ENCODE measurements at regions not wholly inside any gene's neighbourhood (a gene's known extent, or its start where the extent isn't known, plus 50 kb on each side); places are given as distances from the start of the nearest gene placed in this dataset.
"Not testable (repeated sequence)": the region's sequence is repeated elsewhere in the genome, so short reads cannot be mapped to it uniquely, and the experiment has no call there.

GRCh38 chr5:9775339-9775738 is 145.2 kb upstream of the TAS2R1 start:
- ChIA-PET CTCF (no interaction called here), POLR2A (ENCODE audit: low non-redundant PET) (no interaction called here)
- DNase-seq (ENCODE audit: low spot score), result no peak
- no peak overlapping the region for H3K27ac ChIP-seq
- TF ChIP-seq, protein P1, sequence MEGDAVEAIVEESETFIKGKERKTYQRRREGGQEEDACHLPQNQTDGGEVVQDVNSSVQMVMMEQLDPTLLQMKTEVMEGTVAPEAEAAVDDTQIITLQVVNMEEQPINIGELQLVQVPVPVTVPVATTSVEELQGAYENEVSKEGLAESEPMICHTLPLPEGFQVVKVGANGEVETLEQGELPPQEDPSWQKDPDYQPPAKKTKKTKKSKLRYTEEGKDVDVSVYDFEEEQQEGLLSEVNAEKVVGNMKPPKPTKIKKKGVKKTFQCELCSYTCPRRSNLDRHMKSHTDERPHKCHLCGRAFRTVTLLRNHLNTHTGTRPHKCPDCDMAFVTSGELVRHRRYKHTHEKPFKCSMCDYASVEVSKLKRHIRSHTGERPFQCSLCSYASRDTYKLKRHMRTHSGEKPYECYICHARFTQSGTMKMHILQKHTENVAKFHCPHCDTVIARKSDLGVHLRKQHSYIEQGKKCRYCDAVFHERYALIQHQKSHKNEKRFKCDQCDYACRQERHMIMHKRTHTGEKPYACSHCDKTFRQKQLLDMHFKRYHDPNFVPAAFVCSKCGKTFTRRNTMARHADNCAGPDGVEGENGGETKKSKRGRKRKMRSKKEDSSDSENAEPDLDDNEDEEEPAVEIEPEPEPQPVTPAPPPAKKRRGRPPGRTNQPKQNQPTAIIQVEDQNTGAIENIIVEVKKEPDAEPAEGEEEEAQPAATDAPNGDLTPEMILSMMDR (conservative IDR thresholded peaks at IDR 0.05; ENCODE audit: low read depth), result no peak

DNA sequence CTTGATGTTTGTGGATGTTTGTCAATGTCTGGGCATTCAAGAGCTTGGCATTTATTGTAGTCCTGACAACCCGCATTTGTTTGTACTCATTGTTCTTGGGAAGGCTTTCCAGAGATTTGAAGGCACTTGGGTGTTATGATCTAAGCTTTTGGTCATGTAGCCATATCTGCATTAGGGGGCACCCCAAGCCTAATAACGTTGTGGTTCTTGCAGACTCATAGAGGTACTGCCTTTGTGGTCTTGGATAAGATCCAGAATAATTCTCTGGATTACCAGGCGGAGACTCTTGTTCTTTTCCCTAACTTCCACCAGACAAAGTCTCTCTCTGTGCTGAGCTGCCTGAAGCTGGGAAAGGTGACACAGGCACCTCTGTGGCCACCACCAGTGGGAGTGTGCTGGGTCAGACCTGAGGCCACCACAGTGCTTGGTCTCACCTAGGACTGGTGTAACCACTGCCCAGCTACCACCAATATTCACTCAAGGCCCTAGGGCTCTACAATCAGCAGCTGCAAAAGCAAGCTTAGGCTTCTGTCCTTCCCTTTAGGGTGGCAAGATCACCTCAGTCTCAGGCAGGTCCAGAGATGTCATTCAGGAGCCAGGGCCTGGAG is 144.4 kb upstream of the TAS2R1 start:
- CTCF ChIA-PET, result interaction anchor here (0.7 kb wide), 1 partner anchor 191 kb away, joined by 3 read pairs; no protein-coding TSS in a partner anchor

DNA sequence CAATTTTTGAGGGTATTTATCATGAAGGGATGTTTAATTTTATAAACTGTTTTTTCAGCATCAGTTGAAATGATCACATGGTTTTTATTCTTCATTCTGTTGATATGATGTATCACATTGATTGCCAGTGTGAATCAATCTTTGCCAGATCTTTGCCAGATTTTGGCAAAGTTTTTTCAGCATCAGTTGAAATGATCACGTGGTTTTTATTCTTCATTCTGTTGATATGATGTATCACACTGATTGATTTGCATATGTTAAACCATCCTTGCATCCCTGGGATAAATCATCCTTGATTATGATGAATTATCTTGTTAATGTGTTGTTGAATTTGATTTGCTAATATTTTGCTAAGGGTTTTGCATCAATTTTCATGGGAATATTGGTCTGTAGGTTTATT is 140.9 kb upstream of the TAS2R1 start:
- POLR2A ChIA-PET (ENCODE audit: low non-redundant PET), result no interaction called here
- CTCF ChIA-PET, result no interaction called here
- TF ChIP-seq, protein P1 (conservative IDR thresholded peaks at IDR 0.05; ENCODE audit: low read depth), result no peak
- H3K27ac ChIP-seq, result no peak overlapping the region
- no peak for DNase-seq (ENCODE audit: low spot score)

More for the DNA sequence above, 144.4 kb upstream of the TAS2R1 start:
- TF ChIP-seq, protein P1 (conservative IDR thresholded peaks at IDR 0.05; ENCODE audit: low read depth), result no peak
- no peak overlapping the region for H3K27ac ChIP-seq
- no peak for DNase-seq (ENCODE audit: low spot score)
- POLR2A ChIA-PET (ENCODE audit: low non-redundant PET), result no interaction called here

DNA sequence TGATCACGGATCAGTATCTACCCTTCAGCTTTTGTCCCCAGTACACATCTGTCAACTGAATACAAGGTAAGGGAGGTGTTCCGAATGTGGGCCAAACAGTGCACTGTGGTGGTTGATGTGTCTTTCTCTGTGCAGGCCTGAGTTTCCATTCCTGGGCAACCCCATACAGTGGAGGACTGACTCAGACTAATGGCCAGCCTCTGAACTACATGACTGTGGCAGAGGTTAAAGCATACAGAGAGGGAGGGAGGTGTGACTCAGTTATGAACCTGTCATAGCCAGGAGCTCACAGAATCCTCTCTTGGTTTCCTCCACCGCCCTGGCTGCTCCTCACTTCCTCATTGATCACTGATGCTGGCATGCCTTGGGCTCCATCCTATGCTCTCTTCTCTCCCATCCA is 136.4 kb upstream of the TAS2R1 start:
- POLR2A ChIA-PET (ENCODE audit: low non-redundant PET), result no interaction called here
- TF ChIP-seq, protein P1 (conservative IDR thresholded peaks at IDR 0.05; ENCODE audit: low read depth), result no peak
- H3K27ac ChIP-seq, result no peak overlapping the region
- DNase-seq (ENCODE audit: low spot score), result peak; percentile 8
- CTCF ChIA-PET, result no interaction called here

DNA sequence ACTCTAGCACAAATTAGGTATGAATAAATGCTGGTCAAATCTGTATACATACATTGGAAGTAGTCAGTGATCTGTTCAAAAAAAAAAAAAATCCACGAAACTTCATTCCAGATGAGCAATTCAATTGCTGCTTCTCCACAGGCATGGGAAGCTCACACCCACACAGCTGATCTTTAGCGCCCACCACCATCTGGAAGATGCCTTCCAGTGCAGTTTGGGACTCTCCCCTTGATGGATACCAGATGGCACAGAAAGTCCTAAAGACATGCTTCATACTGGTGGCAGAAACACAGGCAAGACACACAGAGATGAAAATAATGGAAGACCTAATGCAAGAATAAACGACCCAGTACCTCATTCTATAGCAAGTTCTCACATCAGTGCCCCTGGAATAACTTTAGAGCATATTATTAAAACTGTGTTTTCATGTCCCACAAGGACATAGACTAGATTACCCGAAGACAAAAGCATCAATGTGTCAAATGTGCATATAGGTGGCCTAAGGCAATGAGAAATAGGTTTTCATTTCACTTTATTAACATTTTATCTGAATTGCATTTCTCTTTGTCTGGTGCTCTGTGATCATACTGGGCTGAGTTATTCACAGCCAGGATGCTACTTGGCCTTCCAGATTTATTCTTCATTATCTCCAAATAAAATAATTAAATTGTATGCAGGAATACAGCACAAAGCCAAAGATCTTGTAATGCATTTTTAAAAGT is 135.4 kb upstream of the TAS2R1 start:
- ChIA-PET POLR2A (ENCODE audit: low non-redundant PET) (no interaction called here), CTCF (no interaction called here)
- TF ChIP-seq, protein P1 (conservative IDR thresholded peaks at IDR 0.05; ENCODE audit: low read depth), result no peak
- H3K27ac ChIP-seq, result no peak overlapping the region
- DNase-seq (ENCODE audit: low spot score), result no peak

- CTCF ChIA-PET, result interaction anchor here (0.7 kb wide), 1 partner anchor 1643 kb away, joined by 3 read pairs; no protein-coding TSS in a partner anchor
- no peak for DNase-seq (ENCODE audit: low spot score)
- POLR2A ChIA-PET (ENCODE audit: low non-redundant PET), result no interaction called here
- TF ChIP-seq, protein P1 (conservative IDR thresholded peaks at IDR 0.05; ENCODE audit: low read depth), result no peak
- no peak overlapping the region for H3K27ac ChIP-seq
Observed at GRCh38 chr5:9761706-9762105, 131.6 kb upstream of the TAS2R1 start.

- DNase-seq (ENCODE audit: low spot score); CTCF ChIA-PET; H3K27ac ChIP-seq; POLR2A ChIA-PET (ENCODE audit: low non-redundant PET): not testable (repeated sequence)
Observed at GRCh38 chr5:9752670-9753069, 122.5 kb upstream of the TAS2R1 start.

All from RWPE1 (cell line).